Activated effector memory CD4-positive, alpha-beta T cell treated with Interleukin-2 at 50 U/mL for 16 hours (primary cell): ENCODE measurements at regions not wholly inside any gene's neighbourhood (a gene's known extent, or its start where the extent isn't known, plus 50 kb on each side); places are given as distances from the start of the nearest gene placed in this dataset.
"Not testable (repeated sequence)": the region's sequence is repeated elsewhere in the genome, so short reads cannot be mapped to it uniquely, and the experiment has no call there.

Source experiments
- DNase-seq: peaks from one replicate; pipeline ENCODE4 v3.0.0-alpha.2; 2020

DNA sequence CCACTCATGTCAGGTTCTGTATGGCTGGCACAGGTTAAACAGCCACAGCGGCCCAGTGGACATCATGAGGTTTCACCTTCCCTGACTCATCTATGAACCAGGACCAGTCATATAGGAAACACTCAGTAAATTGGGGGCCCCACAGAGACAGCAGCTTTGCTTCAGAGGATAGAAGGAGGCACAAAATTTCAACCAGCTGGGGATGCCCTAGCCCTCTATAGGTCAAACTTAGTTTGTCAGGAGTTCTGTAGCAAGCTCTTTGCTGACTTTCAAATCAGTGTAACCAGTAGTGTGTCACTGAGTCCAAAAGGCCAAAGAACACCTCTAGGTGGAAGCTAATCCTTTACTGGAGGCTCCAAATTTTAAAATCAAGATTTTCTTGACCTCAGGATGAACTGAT, 4157.8 kb upstream of the TPTE start:
- not testable (repeated sequence) for DNase-seq

- not testable (repeated sequence) for DNase-seq
These were observed 4152.6 kb upstream of the TPTE start for GRCh38 chr21:6368824-6369223.

GRCh38 chr21:6373253-6373652, 4148.1 kb upstream of the TPTE start:
- not testable (repeated sequence) for DNase-seq

DNA sequence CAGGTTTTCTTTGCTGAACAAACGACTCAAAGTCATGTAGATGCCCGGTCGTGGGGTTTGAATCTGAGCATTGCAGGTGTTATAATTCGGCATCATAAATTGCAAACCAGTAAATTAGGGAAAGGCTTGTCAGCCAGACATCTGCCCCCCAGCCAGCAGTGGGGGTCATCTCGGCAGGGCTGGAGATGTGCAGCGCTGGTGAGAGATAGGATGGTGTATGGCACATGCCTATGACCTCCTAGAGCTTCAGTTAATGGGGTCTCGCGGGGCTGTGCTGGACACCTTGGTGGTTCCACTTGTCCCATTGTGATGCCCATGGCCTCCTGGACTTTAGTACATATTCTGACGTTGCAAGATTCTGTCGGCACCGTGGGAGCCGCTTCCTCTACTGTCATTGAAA, 4147.2 kb upstream of the TPTE start:
- DNase-seq, result peak; percentile 28

GRCh38 chr21:6374926-6375325, 4146.5 kb upstream of the TPTE start:
- not testable (repeated sequence) for DNase-seq

GRCh38 chr21:6375776-6376175, 4145.6 kb upstream of the TPTE start:
- not testable (repeated sequence) for DNase-seq

GRCh38 chr21:6376321-6377070, 4144.9 kb upstream of the TPTE start:
- not testable (repeated sequence) for DNase-seq
